Keratinocyte (primary cell): ENCODE measurements at regions not wholly inside any gene's neighbourhood (a gene's known extent, or its start where the extent isn't known, plus 50 kb on each side); places are given as distances from the start of the nearest gene placed in this dataset.

ENCODE experiments used
- DNase-seq: peaks from one replicate; pipeline ENCODE4 v3.0.0-alpha.2; 2011; ENCODE audit warnings: low read depth, missing footprints, low spot score
- FAIRE-seq: peaks from 2 replicates; lab custom pipeline; 2011; peaks lifted over from hg19 to GRCh38; lab: Jason Lieb, UNC
- H2AFZ ChIP-seq: 2 replicates; pipeline ENCODE4 v1.6.0; 2012; ENCODE audit warnings: low read length, control low read depth, inconsistent platforms; ENCODE audit not compliant: control insufficient read depth
- H3K27ac ChIP-seq: 2 replicates; pipeline ENCODE4 v1.5.1; 2011; ENCODE audit warnings: low read length; ENCODE audit not compliant: control insufficient read depth, insufficient read depth
- H3K27me3 ChIP-seq: 3 replicates; pipeline ENCODE4 v1.6.0; 2011; ENCODE audit warnings: low read length; ENCODE audit not compliant: control insufficient read depth, insufficient read depth; ENCODE audit errors: extremely low read depth
- H3K36me3 ChIP-seq, 2 experiments: 2 replicates in 1 of 2; 3 replicates in 1 of 2; pipeline ENCODE4 v1.5.1; 2011; ENCODE audit warnings: low read length in 2 of 2, mild to moderate bottlenecking in 1 of 2; ENCODE audit not compliant: control insufficient read depth in 2 of 2, insufficient read depth in 2 of 2; ENCODE audit errors: extremely low read depth in 1 of 2
- H3K4me1 ChIP-seq: 3 replicates; pipeline ENCODE4 v1.5.1; 2011; ENCODE audit warnings: low read length; ENCODE audit not compliant: control insufficient read depth, insufficient read depth; ENCODE audit errors: extremely low read depth
- H3K4me2 ChIP-seq: 3 replicates; pipeline ENCODE4 v1.6.0; 2011; ENCODE audit warnings: low read depth, low read length; ENCODE audit not compliant: control insufficient read depth, insufficient read depth; ENCODE audit errors: extremely low read depth
- H3K4me3 ChIP-seq, 3 experiments: fragments of 200-600 bp in 1 of 3; sonication (generic) in 1 of 3; 2 replicates in 2 of 3; 3 replicates in 1 of 3; pipeline ENCODE4 v1.5.1; 2011 to 2016; ENCODE audit warnings: low read length in 3 of 3, mild to moderate bottlenecking in 3 of 3, control low read depth in 2 of 3, inconsistent platforms in 1 of 3, low read depth in 1 of 3, mixed read lengths in 1 of 3, mixed run types in 1 of 3, moderate library complexity in 1 of 3; ENCODE audit not compliant: control insufficient read depth in 2 of 3, insufficient read depth in 2 of 3; ENCODE audit errors: extremely low read depth in 1 of 3
- H3K79me2 ChIP-seq: 2 replicates; pipeline ENCODE4 v1.6.0; 2012; ENCODE audit warnings: low read length; ENCODE audit not compliant: control insufficient read depth, insufficient read depth
- H3K9ac ChIP-seq: 3 replicates; pipeline ENCODE4 v1.6.0; 2011; ENCODE audit warnings: low read length; ENCODE audit not compliant: control insufficient read depth, insufficient read depth; ENCODE audit errors: extremely low read depth
- H3K9me1 ChIP-seq: 3 replicates; pipeline ENCODE4 v1.6.0; 2011; ENCODE audit warnings: low read length; ENCODE audit not compliant: control insufficient read depth, insufficient read depth; ENCODE audit errors: extremely low read depth
- H3K9me3 ChIP-seq: 2 replicates; pipeline ENCODE4 v1.5.1; 2012; ENCODE audit warnings: low read depth, low read length; ENCODE audit not compliant: control insufficient read depth
- H4K20me1 ChIP-seq: 3 replicates; pipeline ENCODE4 v1.6.0; 2011; ENCODE audit warnings: low read length; ENCODE audit not compliant: control insufficient read depth, insufficient read depth; ENCODE audit errors: extremely low read depth
- EZH2 ChIP-seq: IDR thresholded peaks from one replicate; pipeline ENCODE4 v1.6.1; 2012; ENCODE audit warnings: inconsistent platforms, mild to moderate bottlenecking, low read length, moderate library complexity
- dilution Hi-C: fragments of 300-500 bp; cut with MboI; formaldehyde crosslinking; loops from one replicate; pipeline ENCODE4 v1.7.0; 2020; ENCODE audit warnings: low sequenced_read_pairs; ENCODE audit not compliant: extremely low pct_ligation_motif_present
- TF ChIP-seq, protein P1 (sequence below), 3 experiments: IDR thresholded peaks in 1 of 3; conservative IDR thresholded peaks in 1 of 3; optimal IDR thresholded peaks in 1 of 3; 2 replicates in 2 of 3; 3 replicates in 1 of 3; pipeline versions ENCODE3 to v1.5.1; 2011; ENCODE audit warnings: low read length in 3 of 3, mild to moderate bottlenecking in 3 of 3, moderate library complexity in 2 of 3, control low read depth in 1 of 3, inconsistent platforms in 1 of 3; ENCODE audit not compliant: insufficient read depth in 2 of 3; ENCODE audit errors: extremely low read depth in 1 of 3

DNA sequence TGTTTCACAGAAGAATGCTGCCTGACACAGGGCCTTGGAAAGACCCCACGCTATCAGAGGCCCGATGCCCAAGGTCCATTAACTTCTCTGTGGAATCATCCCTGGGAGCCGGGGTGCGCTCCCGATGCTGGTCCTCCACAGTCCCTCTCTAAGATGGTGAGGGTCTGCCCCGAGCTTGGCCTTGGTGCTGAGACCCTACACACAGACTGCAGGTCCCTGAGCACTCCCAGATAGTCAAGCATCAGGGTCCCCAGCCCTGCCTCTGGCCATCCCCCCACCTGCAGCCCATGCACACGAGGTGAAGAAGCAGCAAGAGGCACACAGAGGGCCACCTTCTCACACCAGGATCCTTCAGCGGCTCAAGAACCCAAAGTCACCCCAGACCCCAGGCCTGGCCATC is 263.3 kb downstream of the MYCN start:
- Histone ChIP-seq H3K27me3 (no peaks in the 10 kb centered on the region), H4K20me1 (no peaks in the 10 kb centered on the region), H3K4me3 (no peak overlapping the region), H3K9me3 (no peaks in the 10 kb centered on the region), H3K4me2 (no peak overlapping the region), H3K9me1 (no peaks in the 10 kb centered on the region), H3K79me2 (no peaks in the 10 kb centered on the region), H3K27ac (no peak overlapping the region), H3K36me3 (no peaks in the 10 kb centered on the region), H3K4me1 (no peaks in the 10 kb centered on the region), H3K9ac (no peak overlapping the region), H2AFZ (no peak overlapping the region)
- no peak for DNase-seq
- dilution Hi-C loops = no loop called here
- TF ChIP-seq, protein P1, sequence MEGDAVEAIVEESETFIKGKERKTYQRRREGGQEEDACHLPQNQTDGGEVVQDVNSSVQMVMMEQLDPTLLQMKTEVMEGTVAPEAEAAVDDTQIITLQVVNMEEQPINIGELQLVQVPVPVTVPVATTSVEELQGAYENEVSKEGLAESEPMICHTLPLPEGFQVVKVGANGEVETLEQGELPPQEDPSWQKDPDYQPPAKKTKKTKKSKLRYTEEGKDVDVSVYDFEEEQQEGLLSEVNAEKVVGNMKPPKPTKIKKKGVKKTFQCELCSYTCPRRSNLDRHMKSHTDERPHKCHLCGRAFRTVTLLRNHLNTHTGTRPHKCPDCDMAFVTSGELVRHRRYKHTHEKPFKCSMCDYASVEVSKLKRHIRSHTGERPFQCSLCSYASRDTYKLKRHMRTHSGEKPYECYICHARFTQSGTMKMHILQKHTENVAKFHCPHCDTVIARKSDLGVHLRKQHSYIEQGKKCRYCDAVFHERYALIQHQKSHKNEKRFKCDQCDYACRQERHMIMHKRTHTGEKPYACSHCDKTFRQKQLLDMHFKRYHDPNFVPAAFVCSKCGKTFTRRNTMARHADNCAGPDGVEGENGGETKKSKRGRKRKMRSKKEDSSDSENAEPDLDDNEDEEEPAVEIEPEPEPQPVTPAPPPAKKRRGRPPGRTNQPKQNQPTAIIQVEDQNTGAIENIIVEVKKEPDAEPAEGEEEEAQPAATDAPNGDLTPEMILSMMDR (optimal IDR thresholded peaks at IDR 0.05 in 1 of 3, IDR thresholded peaks at IDR 0.05 in 1 of 3, conservative IDR thresholded peaks at IDR 0.05 in 1 of 3; ENCODE audit: extremely low read depth in 1 of 3, insufficient read depth in 2 of 3, low read length in 3 of 3) = no peak
- TF ChIP-seq EZH2 = no peak
- no peak for FAIRE-seq

DNA sequence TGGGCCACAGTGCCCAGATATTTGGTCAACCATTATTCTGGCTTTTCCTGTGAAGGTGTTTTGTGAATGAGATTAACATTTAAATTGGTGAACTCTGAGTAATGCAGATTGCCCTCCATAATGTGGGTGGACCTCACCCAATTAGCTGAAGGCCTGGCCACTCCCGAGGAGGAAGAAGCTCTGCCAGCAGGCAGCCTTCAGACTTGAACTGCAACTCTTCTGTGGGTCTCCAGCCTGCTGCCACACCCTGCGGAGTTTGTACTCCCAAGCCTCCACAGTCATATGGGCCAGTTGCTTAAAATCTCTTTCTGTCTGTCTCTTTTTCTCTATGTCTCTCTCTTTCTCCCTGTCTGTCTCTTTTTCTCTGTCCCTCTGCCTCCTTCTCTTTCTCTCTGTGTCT is 262.7 kb downstream of the MYCN start:
- dilution Hi-C loops = no loop called here
- no peaks in the 10 kb centered on the region for H3K36me3 ChIP-seq
- H3K4me3 ChIP-seq = no peak overlapping the region
- no peak overlapping the region for H3K9ac ChIP-seq
- H4K20me1 ChIP-seq = no peaks in the 10 kb centered on the region
- no peak for FAIRE-seq
- H3K9me3 ChIP-seq = no peaks in the 10 kb centered on the region
- DNase-seq = no peak
- no peak overlapping the region for H3K27ac ChIP-seq
- H2AFZ ChIP-seq = no peak overlapping the region
- no peaks in the 10 kb centered on the region for H3K79me2 ChIP-seq
- TF ChIP-seq, protein P1 (optimal IDR thresholded peaks at IDR 0.05 in 1 of 3, IDR thresholded peaks at IDR 0.05 in 1 of 3, conservative IDR thresholded peaks at IDR 0.05 in 1 of 3; ENCODE audit: extremely low read depth in 1 of 3, insufficient read depth in 2 of 3, low read length in 3 of 3) = no peak
- no peak for TF ChIP-seq EZH2
- no peaks in the 10 kb centered on the region for H3K9me1 ChIP-seq
- H3K4me1 ChIP-seq = no peaks in the 10 kb centered on the region
- H3K4me2 ChIP-seq = no peak overlapping the region
- no peaks in the 10 kb centered on the region for H3K27me3 ChIP-seq
